ENCODE measurements at regions not wholly inside any gene's neighbourhood (a gene's known extent, or its start where the extent isn't known, plus 50 kb on each side); places are given as distances from the start of the nearest gene placed in this dataset.

GRCh38 chr6:80633412-80633811, 526.9 kb downstream of the BCKDHB start:
- TF ChIP-seq ZNF274 (IDR thresholded peaks at IDR 0.05; ENCODE audit: low read depth, low read length) (no peak), YY1 (IDR thresholded peaks at IDR 0.05; ENCODE audit: insufficient read depth, insufficient read length) (no peak), SUZ12 (IDR thresholded peaks at IDR 0.05; ENCODE audit: extremely low read depth, insufficient read depth, insufficient read length) (no peak)

Data from NT2/D1 (cell line).